GM19023 (cell line): ENCODE measurements at regions not wholly inside any gene's neighbourhood (a gene's known extent, or its start where the extent isn't known, plus 50 kb on each side); places are given as distances from the start of the nearest gene placed in this dataset.
A peak's percentile ranks its signal among the peaks of the same experiment; 100 is the strongest.
"Not testable (repeated sequence)": the region's sequence is repeated elsewhere in the genome, so short reads cannot be mapped to it uniquely, and the experiment has no call there.

Experiments used
- ATAC-seq: cut with Tn5 transposase; IDR thresholded peaks from one replicate; pipeline ENCODE4 v1.9.1; 2021; ENCODE audit warnings: mild to moderate bottlenecking, moderate library complexity; ENCODE audit not compliant: unreplicated experiment

- no peak for ATAC-seq
These were observed 146.2 kb downstream of the NFKBIZ start for GRCh38 chr3:101995371-101996046.

- peak; percentile 51 for ATAC-seq
These were observed 147.5 kb downstream of the NFKBIZ start for GRCh38 chr3:101996832-101997231.

- ATAC-seq = no peak
These were observed 149.1 kb downstream of the NFKBIZ start for GRCh38 chr3:101998256-101998926.

- no peak for ATAC-seq
These were observed 150.0 kb downstream of the NFKBIZ start for GRCh38 chr3:101999177-101999779.

GRCh38 chr3:102000620-102001209 lies 151.4 kb downstream of the NFKBIZ start:
- no peak for ATAC-seq

GRCh38 chr3:102002056-102002455 lies 152.7 kb downstream of the NFKBIZ start:
- ATAC-seq = no peak

- no peak for ATAC-seq
These were observed 155.2 kb downstream of the NFKBIZ start for GRCh38 chr3:102004561-102004960.

GRCh38 chr3:102005551-102005950 lies 156.2 kb downstream of the NFKBIZ start:
- ATAC-seq = no peak

- no peak for ATAC-seq
These were observed 157.6 kb downstream of the NFKBIZ start for GRCh38 chr3:102006812-102007485.

- not testable (repeated sequence) for ATAC-seq
These were observed 159.1 kb downstream of the NFKBIZ start for GRCh38 chr3:102008436-102008835.

- ATAC-seq = no peak
These were observed 167.1 kb downstream of the NFKBIZ start for GRCh38 chr3:102016417-102016816.

GRCh38 chr3:102017784-102018183 lies 168.5 kb downstream of the NFKBIZ start:
- no peak for ATAC-seq

GRCh38 chr3:102018551-102018950 lies 169.2 kb downstream of the NFKBIZ start:
- ATAC-seq = no peak

- no peak for ATAC-seq
These were observed 171.4 kb downstream of the NFKBIZ start for GRCh38 chr3:102020735-102021134.

GRCh38 chr3:102024270-102024904 lies 175.1 kb downstream of the NFKBIZ start:
- ATAC-seq = no peak

- ATAC-seq = no peak
These were observed 176.4 kb downstream of the NFKBIZ start for GRCh38 chr3:102025606-102026270.

GRCh38 chr3:102026656-102027055 lies 177.3 kb downstream of the NFKBIZ start:
- ATAC-seq = no peak

- no peak for ATAC-seq
These were observed 181.3 kb downstream of the NFKBIZ start for GRCh38 chr3:102030661-102031060.

- ATAC-seq = no peak
These were observed 182.5 kb downstream of the NFKBIZ start for GRCh38 chr3:102031834-102032233.
